GM11168 (cell line): ENCODE measurements at regions not wholly inside any gene's neighbourhood (a gene's known extent, or its start where the extent isn't known, plus 50 kb on each side); places are given as distances from the start of the nearest gene placed in this dataset.

ENCODE experiments used
- in situ Hi-C: fragments of 300-500 bp; cut with MboI; formaldehyde crosslinking; loops from one replicate; pipeline ENCODE4 v1.12.0; 2022; ENCODE audit warnings: low sequenced_read_pairs; ENCODE audit not compliant: unreplicated experiment

DNA sequence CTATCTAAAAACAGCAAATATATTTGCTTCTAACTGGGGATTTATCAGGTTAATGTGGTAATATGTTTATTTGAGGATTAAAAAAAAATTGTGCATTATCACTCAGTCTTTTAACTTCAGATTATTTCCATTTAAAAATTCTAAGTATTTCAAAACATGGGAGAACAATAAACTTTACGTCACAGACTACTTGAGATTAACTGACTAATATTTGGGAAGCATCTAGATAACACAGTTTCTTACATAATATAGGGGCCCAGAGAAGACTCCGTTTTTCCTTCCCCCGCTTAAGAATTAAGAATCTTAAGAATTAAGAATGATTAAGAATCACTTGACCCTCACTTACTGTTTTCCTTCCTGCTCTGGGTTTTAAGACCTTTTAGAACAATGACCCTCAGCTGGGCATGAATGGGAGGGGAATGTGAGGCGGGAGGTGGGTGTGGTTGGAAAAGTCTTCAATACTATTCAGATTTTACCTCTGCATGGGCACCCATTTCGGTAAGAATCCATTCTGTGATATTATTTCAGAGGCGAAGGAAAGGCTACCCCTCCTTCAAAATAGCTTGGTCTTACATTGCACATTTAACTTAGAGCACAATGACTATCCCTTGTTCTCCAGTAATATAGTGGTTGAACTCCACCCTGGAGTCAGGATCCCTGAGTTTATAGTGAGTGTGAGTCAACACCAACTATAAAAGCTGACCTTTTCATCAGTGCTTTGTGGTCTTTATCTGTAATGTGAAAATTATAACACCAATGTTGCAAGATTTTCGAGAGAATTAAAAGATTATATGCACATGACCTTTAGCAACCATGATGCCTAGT, 821.3 kb downstream of the USP25 start:
- in situ Hi-C loops = no loop called here

DNA sequence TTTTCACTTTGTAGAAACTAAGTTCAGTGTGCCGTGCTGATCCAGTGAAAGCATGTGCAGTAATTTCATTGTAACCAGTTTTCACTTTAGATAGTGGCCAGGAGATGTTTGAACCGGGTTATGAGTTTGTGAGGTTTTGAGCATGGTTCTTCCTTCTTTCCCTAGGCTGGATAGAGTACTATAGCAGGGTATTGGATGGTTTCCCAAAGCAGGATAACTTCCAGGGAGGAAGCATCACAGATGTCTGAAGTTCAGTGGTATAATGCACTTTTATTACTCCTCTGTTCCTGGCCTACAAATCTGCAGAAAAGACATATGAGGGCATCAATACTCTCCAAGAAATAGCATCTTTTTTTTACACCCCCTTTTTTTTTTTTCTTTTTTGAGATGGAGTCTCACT, 823.1 kb downstream of the USP25 start:
- in situ Hi-C loops = no loop called here

DNA sequence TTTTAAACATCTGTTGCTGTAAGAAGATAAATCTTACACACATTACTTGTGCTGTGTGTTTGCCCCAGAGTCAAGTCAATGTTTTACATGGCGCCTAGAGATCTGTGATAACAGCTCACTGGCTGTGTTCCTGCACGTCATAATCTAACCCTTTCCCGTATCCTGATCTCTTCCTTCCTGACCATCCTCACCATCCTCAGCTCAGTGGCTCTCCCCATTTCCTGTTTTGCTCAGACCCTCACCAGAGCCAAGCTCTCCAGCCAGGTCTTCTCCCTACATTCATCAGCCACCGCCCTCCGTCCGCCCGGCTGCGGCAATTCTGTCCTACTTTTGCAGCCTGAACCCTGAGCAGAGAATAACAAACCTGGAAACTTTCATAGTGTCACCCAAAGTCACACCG, 824.7 kb downstream of the USP25 start:
- in situ Hi-C loops = no loop called here

DNA sequence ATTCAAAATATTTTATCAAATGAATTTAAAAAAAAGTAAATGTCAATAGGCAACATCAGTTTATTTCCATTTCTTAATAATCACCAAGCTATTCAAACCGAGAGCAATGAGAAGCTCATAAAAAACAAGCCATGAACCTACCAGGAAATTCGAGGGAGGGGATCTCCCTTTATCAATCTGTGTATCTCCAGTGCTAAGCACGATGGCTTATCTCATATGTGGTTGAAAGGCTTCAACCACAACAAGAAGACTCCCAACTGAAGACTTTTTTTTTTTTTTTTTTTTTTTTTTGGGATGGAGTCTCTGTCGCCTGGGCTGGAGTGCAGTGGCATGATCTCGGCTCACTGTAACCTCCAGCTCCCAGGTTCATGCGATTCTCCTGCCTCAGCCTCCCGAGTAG, 833.3 kb downstream of the USP25 start:
- in situ Hi-C loops = no loop called here

DNA sequence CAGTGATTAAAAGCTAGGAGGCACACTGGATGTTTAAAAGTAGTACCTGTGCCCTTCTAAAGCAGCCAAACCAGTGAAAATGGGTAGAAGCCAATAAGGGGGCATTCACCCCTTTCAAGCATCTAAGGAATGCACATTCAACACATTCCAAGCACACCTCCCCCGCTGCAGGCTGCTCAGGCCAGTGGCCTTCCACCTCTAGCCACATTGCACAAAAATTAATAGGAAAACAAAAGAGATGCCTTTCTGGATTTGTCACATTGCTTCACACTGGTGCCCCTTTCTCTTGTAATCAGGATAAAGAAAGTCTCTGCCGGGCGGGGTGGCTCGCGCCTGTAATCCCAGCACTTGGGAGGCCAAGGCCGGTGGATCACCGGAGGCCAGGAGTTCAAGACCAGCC, 834.0 kb downstream of the USP25 start:
- in situ Hi-C loops = no loop called here

DNA sequence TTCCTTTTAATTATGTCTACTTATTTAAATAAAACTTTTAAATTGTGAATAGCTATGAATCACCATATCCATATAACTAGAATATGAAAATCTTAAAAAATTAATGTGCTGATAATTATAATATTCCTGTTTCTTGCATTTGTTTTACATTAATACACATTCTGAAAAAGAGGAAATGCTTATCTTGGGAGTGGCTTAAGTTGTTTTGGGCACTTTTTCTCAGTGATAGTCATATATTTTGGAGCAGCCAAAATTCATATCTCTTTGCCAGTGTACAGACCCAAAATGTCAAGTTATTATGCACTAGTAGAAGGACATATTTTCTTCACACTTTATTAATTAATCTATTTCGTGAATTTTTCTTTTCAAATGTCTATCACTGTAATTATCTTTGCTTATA, 838.5 kb downstream of the USP25 start:
- in situ Hi-C loops = no loop called here

DNA sequence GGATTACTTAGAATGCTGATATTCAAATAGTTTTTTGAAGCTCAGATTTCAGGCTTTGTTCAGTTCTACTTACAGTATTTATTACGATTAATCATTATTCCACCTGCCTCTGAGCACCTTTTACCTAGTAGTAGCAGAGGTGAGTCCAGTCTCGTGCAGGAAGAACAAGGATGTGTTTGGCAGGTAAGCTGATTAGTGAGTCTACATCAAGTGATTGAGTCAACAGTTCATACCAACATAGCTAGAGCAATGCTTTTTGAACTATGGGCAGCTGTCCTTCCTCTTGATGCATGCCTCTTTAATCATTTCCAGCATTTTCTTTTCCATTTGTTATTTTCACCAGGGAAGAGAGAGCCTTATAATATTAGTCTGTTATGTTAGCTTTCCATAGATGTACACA, 838.9 kb downstream of the USP25 start:
- in situ Hi-C loops = no loop called here

DNA sequence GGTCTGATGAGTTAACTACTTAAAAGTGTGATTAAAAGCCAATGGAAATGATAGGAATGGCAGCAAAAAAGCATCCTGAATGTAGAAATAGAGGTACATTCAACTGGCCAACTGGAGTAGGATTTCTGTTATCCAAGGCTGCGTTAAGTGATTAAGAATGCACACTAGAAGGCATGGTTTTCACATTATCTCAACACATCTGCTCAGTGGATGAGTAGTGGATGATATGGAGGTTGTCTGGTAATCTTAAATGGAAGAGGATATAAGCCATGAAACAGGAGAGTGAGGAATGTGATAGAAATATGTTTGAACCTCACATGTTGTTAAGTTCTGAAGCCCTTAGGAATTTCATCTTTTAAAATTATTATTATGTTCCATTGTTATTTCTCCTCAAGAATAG, 839.9 kb downstream of the USP25 start:
- in situ Hi-C loops = no loop called here

DNA sequence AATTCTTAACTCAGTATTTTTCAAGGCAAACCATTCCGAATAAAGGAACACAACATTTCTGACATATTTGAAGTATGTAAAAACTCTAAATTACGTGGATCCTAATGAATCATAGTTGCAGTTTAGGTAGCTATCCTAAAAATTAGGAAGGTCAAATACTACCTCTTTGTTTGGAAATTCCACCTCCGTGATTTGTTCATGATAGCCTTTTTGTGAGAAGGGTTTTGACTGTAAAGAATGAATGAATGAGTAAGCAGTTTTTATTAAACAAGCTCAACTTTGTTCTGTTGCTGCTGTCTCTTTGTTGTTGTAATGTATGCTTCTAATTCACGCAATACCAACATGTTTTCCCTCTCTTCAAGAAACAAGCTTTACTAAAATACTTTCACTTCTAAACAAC, 840.4 kb downstream of the USP25 start:
- in situ Hi-C loops = no loop called here

DNA sequence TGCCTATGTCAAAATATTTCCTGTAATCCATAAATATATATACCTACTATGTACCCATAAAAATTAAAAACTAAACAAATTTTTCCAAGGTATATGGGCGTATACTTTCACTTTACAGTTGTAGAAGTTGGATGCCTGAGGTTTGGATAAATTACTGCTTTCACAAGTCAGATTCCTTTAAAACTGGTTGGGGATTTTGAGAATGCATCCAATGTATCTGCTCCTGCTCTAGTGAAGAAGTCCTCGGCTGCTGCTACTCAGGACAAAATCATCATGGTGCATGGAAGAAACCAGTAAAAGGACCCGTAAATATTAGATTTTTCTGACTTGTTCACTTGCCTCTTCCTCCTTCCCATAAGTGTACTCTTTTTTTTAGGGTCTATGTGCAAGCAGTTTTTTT, 841.1 kb downstream of the USP25 start:
- in situ Hi-C loops = no loop called here

DNA sequence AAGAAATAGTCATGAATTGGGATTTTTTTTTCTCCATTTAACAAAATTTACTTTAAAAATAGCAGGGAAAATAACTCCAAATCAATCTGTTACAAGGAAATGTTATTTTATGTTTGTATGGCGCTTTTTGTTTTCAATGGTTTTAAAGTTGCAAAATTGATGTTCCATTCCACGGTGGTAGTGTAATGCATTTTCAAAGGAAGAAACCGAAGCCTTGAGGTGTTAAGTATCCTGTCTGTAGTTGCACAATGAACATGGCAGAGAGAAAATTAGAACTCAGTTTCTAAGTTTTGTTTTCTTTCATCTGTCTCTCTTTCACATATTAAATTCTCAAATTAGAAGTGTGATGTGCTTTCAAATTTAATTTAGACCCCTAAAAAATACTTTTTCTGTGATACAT, 841.8 kb downstream of the USP25 start:
- in situ Hi-C loops = no loop called here

DNA sequence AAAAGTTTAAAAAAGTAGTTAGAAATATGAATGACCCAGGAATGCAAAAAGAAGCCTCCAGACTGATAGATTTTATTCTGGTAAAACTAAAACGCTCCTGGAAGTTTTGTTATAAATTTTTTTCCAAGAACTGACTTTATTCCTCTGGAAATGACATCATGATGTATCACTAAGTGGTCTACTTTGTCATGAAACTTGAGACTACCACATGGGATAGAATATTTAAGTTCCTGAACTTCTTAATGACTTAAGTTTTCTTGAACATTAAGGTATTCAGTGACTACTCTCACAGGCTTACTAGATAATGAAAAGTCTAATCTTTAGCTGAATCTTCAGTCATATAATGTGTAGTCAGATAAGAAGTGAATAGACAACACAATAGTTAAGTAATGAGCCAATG, 842.2 kb downstream of the USP25 start:
- in situ Hi-C loops = no loop called here

DNA sequence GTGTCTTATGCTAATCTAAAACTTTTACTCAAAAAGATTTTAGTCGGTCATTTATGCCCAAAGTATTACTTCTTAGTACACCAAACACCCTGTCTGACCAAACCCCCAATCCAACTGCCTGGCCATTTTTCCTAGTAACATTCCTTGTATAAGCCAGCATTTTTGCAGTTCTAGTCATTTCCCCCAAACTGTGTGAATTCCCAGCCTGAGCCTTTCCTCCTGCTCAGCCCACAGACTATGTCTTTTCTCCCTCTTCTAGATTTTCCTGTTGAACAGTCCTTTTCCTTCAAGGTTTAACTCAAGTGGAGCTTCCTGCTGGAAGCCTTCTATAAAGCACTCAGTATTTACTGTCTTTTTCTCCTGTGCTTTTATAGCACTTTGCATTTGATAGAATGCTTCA, 843.8 kb downstream of the USP25 start:
- in situ Hi-C loops = no loop called here

DNA sequence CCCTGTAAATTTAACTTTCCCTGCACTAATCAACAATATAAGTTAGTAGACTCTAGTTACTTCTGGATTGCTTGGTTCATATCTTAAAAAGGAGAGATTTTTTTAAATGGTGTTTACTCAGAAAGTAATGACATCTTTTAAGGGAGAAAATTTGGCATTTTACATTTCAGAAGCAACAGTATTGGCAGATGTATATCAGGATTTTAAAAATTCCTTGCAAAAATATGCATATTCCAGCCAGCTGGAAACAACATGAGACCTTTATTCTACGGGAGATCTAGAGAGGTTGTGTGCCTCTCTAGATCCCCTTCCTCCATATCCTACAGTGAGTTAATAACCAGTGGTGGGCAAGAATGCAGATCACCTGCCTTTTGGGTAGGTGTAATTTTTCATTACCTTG, 848.2 kb downstream of the USP25 start:
- in situ Hi-C loops = no loop called here

DNA sequence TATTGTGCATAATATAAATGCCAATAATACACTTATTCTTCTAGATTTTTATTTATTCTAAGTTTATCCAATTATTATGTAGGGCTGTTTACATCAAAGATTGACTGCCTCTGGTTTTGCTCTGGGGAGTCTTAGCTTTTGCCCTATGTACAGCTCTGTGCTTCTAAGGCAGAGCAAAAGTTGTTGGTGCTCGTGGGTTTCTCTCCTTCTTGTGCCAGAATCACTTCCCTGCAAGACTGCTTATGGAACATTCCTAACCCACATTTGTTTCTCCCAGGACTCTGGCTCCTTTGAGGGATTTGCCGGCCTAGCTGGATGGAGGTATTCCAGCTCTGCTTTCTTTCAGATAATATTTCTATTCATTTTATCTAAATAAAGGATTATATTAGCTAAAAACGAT, 849.1 kb downstream of the USP25 start:
- in situ Hi-C loops = no loop called here

DNA sequence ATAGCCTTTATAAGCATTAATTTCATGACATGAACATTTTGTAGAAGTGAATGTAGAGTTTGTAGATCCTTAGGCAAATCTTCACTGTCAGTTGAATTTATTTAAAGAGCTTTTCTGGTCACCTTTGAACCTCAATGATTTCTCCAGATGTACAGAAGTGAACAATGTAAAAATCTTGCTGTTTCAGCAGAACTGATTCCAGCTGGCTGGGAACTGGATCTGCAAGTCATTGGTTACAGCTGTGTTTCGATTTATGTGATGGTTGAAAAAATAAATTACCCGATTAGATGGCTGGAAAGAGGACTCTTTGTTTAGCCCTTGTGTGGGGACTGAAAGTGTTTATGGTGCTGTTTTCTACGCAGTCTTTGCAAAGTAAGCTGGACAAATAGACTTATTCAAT, 849.8 kb downstream of the USP25 start:
- in situ Hi-C loops = no loop called here

DNA sequence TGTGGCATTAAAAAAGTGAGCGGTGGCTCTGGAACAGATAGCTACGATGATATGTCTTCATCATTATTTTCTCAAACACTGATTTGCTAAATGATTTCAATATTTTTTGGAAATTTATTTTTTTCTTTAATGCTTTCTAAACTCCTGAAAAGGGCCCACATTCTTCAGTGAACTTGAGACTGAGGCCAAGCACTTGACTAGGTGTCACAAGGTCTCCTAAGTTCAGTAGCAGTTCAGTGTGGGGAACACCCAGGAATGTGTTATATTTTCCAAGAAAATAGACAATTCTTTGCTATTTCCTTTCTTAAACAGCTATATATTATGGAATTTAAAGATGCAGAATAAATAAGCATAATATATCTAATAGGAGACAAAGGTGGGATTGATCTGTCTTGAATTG, 850.9 kb downstream of the USP25 start:
- in situ Hi-C loops = no loop called here

DNA sequence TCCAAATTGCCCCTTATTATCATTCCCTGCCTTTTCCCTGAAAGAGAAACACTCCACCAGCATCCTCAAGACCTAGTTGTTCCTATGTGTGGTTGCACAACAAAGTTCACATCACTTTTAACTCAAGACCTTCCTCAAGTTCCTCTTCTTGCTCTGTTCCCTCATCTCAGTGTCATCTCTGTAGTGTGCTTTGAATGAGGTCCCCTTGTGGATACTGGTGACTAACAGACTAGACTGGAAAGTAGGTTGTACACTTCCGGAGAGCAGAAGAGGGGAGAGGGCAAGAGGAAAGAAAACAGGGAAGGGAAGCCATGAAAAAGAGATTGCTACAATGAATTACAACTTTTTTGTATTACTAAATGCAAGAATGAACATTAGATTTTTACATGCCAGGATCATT, 853.8 kb downstream of the USP25 start:
- in situ Hi-C loops = no loop called here

DNA sequence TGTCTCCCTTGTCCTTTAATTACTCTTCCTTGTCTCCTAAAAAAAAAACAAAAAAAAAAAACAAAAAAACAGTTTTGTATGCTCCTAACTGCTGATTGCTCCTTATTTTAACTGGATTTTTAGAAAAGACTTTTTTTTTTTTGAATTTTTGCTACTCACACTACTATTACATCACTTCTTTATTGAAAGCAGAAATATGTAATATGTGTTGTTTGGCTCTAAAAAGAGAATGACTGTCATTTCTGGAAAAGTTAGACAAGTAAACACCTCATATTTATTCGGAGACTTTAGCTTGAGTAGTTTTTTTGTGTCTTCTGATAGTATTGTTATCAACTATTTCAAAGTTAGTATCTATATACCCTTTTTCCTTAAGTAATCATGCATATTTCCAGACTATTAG, 855.0 kb downstream of the USP25 start:
- in situ Hi-C loops = no loop called here

DNA sequence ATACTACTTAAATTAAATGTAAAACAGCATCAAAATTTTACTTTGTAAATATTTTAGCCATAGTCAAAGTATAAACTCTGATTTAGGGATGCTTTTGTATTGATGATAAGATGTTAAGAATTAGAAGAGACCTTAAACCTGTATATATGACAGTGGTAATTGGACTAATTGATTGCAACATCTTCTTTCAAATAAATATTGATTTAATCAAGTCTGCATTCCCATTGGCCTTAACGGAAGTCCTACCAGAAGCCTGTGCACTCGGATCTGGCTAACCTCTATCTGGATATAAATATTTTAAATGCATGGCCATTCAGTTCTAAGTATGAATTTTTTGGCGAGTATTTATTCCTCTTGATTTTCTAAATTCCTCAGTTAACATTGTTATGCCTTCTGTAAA, 856.1 kb downstream of the USP25 start:
- in situ Hi-C loops = no loop called here

DNA sequence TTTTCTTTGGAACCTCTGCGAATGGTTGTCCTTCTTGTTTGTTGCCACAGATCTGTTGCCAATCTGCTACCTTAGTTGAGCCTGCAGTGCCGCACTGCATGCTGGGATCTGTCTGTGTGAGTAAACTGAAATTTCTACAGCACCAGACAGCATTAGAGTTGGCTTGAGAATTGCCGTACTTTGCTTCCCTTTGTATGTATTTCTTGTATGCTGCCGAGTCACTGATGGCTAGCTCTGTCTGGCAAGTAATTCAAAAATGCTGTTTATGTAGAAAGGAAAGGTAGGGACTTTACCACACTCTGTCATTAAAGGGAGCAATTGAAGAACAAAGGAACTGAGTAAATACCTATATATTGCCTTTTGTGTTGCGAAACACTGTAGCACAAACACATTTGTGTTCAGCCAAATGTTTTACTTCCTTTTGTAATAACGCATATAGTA, 857.4 kb downstream of the USP25 start:
- in situ Hi-C loops = no loop called here

DNA sequence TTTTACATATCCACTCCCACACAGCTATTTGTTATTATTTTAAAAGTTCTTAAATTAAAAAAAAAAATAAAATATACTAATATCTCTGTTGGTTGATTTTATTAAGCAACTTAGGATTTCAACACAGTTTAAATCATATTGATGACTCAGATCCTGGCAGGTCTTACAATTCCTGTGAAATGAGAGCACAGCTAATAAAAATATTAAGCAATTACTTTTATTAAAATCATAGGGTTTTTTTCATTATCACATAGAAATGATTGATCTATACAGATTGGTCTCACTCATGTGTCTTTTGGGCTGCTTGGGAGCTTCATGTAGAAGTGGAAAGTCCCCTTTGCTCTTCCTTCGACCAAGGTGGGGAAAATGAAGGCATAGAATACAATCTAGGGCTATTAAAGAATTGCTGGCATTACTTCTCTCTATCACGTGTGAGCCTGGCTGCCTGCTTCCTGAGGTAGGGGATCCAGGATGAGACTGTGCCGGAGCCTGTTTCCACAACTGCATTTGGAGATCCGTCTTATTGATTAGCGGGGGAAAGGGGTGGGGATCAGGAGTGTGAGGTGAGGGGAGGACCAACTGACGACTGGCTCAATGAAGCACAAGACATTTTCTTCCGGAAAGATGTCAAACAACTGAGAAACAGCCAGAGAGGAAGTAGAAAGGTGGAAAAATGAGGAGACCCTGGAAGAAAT, 858.0 kb downstream of the USP25 start:
- in situ Hi-C loops = no loop called here
